ENCODE measurements at regions not wholly inside any gene's neighbourhood (a gene's known extent, or its start where the extent isn't known, plus 50 kb on each side); places are given as distances from the start of the nearest gene placed in this dataset.

GRCh38 chr15:58348095-58348812, 83.5 kb upstream of the LIPC start:
- Histone ChIP-seq H3K4me2 (no peak overlapping the region), H3K9me3 (no peaks in the 10 kb centered on the region), H3K4me1 (peaks cover 24% of the 10 kb centered on the region), H3K4me3 (no peak overlapping the region), H3K27ac (peak overlapping the region in 1 of 2 experiments; percentile 56; a peak in 3 of 6 replicates)
- FAIRE-seq (no peak), DNase-seq (ENCODE audit: low read depth in 1 of 2, low spot score in 1 of 2) (peak in 1 of 2 experiments; percentile 26), ATAC-seq (no peak)
- TF ChIP-seq BCL3 (IDR thresholded peaks at IDR 0.05) (no peak), FOSL2 (IDR thresholded peaks at IDR 0.05) (no peak), FOSL2 (CRISPR knock-in tag; IDR thresholded peaks at IDR 0.05) (peak; percentile 37)
- ChIA-PET POLR2A (interaction anchor here (0.7 kb wide), 1 partner anchor 121 kb away, joined by 3 read pairs; no protein-coding TSS in a partner anchor), CTCF (interaction anchor here (0.6 to 0.9 kb wide), 2 partner anchors 31 to 400 kb away, joined by 3 to 4 read pairs; no protein-coding TSS in a partner anchor)
- 67% methylated on average over 1 of the region's 1 CpG for WGBS (ENCODE audit: missing lambda C conversion rate)

- Histone ChIP-seq H3K27ac (no peak overlapping the region), H3K9me3 (no peaks in the 10 kb centered on the region), H3K4me3 (no peak overlapping the region), H3K4me2 (no peak overlapping the region), H3K4me1 (peaks cover 5% of the 10 kb centered on the region; the same call in 1 of the 3 replicates)
- ChIA-PET POLR2A (interaction anchor here (1.4 kb wide), 1 partner anchor 20 kb away, joined by 3 read pairs; no protein-coding TSS in a partner anchor), CTCF (interaction anchor here (1.2 kb wide), 1 partner anchor 124 kb away, joined by 3 read pairs; no protein-coding TSS in a partner anchor)
- FAIRE-seq = peak; percentile 43
- no peak for TF ChIP-seq HDAC2 (IDR thresholded peaks at IDR 0.05)
- TF ChIP-seq FOSL2 (IDR thresholded peaks at IDR 0.05) = no peak
- TF ChIP-seq FOSL2 (CRISPR knock-in tag; IDR thresholded peaks at IDR 0.05) = no peak
- TF ChIP-seq ZNF302 (CRISPR knock-in tag; IDR thresholded peaks at IDR 0.05) = no peak
- no peak for TF ChIP-seq PBX3 (IDR thresholded peaks at IDR 0.05)
- no peak for TF ChIP-seq PHF8 (IDR thresholded peaks at IDR 0.05; ENCODE audit: borderline replicate concordance, low read depth)
- TF ChIP-seq NPAS2 (CRISPR knock-in tag; IDR thresholded peaks at IDR 0.05; ENCODE audit: borderline replicate concordance) = no peak
- no peak for TF ChIP-seq ZFP36 (IDR thresholded peaks at IDR 0.05; ENCODE audit: borderline replicate concordance, partially characterized antibody)
- TF ChIP-seq CBX2 (IDR thresholded peaks at IDR 0.05; ENCODE audit: borderline replicate concordance, low read depth) = no peak
- TF ChIP-seq BHLHE40 (IDR thresholded peaks at IDR 0.05; ENCODE audit: low read depth, low read length) = no peak
- no peak for TF ChIP-seq NFE2L2 (conservative IDR thresholded peaks at IDR 0.05; ENCODE audit: low read length)
- TF ChIP-seq MYC (IDR thresholded peaks at IDR 0.05; ENCODE audit: borderline replicate concordance, low read length) = no peak
- WGBS (ENCODE audit: missing lambda C conversion rate) = 71% methylated on average over 5 of the region's 5 CpGs
- no peak for DNase-seq (ENCODE audit: low read depth in 1 of 2, low spot score in 1 of 2)
- ATAC-seq = no peak
These were observed 79.5 kb upstream of the LIPC start for GRCh38 chr15:58352026-58352929.

GRCh38 chr15:58355382-58355971, 76.3 kb upstream of the LIPC start:
- Histone ChIP-seq H3K9me3 (no peaks in the 10 kb centered on the region), H3K4me1 (peaks cover 5% of the 10 kb centered on the region; the same call in 1 of the 3 replicates), H3K4me2 (no peak overlapping the region), H3K4me3 (no peak overlapping the region), H3K27ac (peak overlapping the region in 1 of 2 experiments; percentile 44; a peak in 2 of 6 replicates)
- CTCF ChIA-PET = interaction anchor here (0.6 to 1.8 kb wide), 8 partner anchors 11 to 418 kb away, joined by 3 to 4 read pairs (median 3); no protein-coding TSS in a partner anchor
- POLR2A ChIA-PET = no interaction called here
- FAIRE-seq (no peak), DNase-seq (ENCODE audit: low read depth in 1 of 2, low spot score in 1 of 2) (no peak), ATAC-seq (no peak)
- WGBS (ENCODE audit: missing lambda C conversion rate) = 79% methylated on average over 9 of the region's 9 CpGs
- TF ChIP-seq RCOR1 (IDR thresholded peaks at IDR 0.05; ENCODE audit: low read depth, low read length) (no peak), HOXA7 (CRISPR knock-in tag; IDR thresholded peaks at IDR 0.05) (no peak), KDM5A (IDR thresholded peaks at IDR 0.05) (no peak), NFE2L2 (conservative IDR thresholded peaks at IDR 0.05; ENCODE audit: low read length) (no peak), MYC (IDR thresholded peaks at IDR 0.05; ENCODE audit: borderline replicate concordance, low read length) (no peak), HMGXB4 (CRISPR knock-in tag; IDR thresholded peaks at IDR 0.05; ENCODE audit: borderline replicate concordance) (no peak), RFX5 (IDR thresholded peaks at IDR 0.05) (no peak), NPAS2 (CRISPR knock-in tag; IDR thresholded peaks at IDR 0.05; ENCODE audit: borderline replicate concordance) (no peak), EHMT2 (IDR thresholded peaks at IDR 0.05; ENCODE audit: low read depth) (no peak), PBX3 (IDR thresholded peaks at IDR 0.05) (no peak), ELK1 (IDR thresholded peaks at IDR 0.05; ENCODE audit: low read depth, low read length) (no peak)
